Skin of body (tissue), 1 donor: ENCODE measurements at regions not wholly inside any gene's neighbourhood (a gene's known extent, or its start where the extent isn't known, plus 50 kb on each side); places are given as distances from the start of the nearest gene placed in this dataset.
"Not testable (repeated sequence)": the region's sequence is repeated elsewhere in the genome, so short reads cannot be mapped to it uniquely, and the experiment has no call there.

ENCODE experiments used
- DNase-seq: peaks from one replicate; lab custom pipeline; 2025; lab: John Stamatoyannopoulos, UW

GRCh38 chr13:97858161-97858560, 95.3 kb upstream of the IPO5 start:
- peak; percentile 51 for DNase-seq

GRCh38 chr13:97866346-97866745, 87.1 kb upstream of the IPO5 start:
- no peak for DNase-seq

- DNase-seq: no peak
These were observed 86.7 kb upstream of the IPO5 start for GRCh38 chr13:97866751-97867150.

- DNase-seq: no peak
These were observed 80.1 kb upstream of the IPO5 start for GRCh38 chr13:97873398-97873797.

GRCh38 chr13:97875218-97875617, 78.3 kb upstream of the IPO5 start:
- DNase-seq: no peak

- DNase-seq: no peak
These were observed 77.6 kb upstream of the IPO5 start for GRCh38 chr13:97875911-97876310.

- DNase-seq: no peak
These were observed 74.8 kb upstream of the IPO5 start for GRCh38 chr13:97878431-97879375.

GRCh38 chr13:97879646-97880310, 73.7 kb upstream of the IPO5 start:
- peak; percentile 94 for DNase-seq

- no peak for DNase-seq
These were observed 73.2 kb upstream of the IPO5 start for GRCh38 chr13:97880311-97880675.

- no peak for DNase-seq
These were observed 71.9 kb upstream of the IPO5 start for GRCh38 chr13:97881556-97881955.

GRCh38 chr13:97883396-97883795, 70.1 kb upstream of the IPO5 start:
- DNase-seq: peak; percentile 47

- DNase-seq: no peak
These were observed 68.6 kb upstream of the IPO5 start for GRCh38 chr13:97884707-97885468.

- no peak for DNase-seq
These were observed 67.8 kb upstream of the IPO5 start for GRCh38 chr13:97885641-97886040.

GRCh38 chr13:97889803-97890202, 63.7 kb upstream of the IPO5 start:
- DNase-seq: peak; percentile 72

GRCh38 chr13:97890573-97890972, 62.9 kb upstream of the IPO5 start:
- DNase-seq: no peak

- not testable (repeated sequence) for DNase-seq
These were observed 61.5 kb upstream of the IPO5 start for GRCh38 chr13:97891964-97892363.

GRCh38 chr13:97892717-97893116, 60.8 kb upstream of the IPO5 start:
- no peak for DNase-seq

- DNase-seq: no peak
These were observed 58.1 kb upstream of the IPO5 start for GRCh38 chr13:97895383-97895782.

GRCh38 chr13:97896446-97896845, 57.0 kb upstream of the IPO5 start:
- peak; percentile 65 for DNase-seq

- DNase-seq: no peak
These were observed 51.8 kb upstream of the IPO5 start for GRCh38 chr13:97901716-97902115.
